ENCODE measurements at regions not wholly inside any gene's neighbourhood (a gene's known extent, or its start where the extent isn't known, plus 50 kb on each side); places are given as distances from the start of the nearest gene placed in this dataset.

DNA sequence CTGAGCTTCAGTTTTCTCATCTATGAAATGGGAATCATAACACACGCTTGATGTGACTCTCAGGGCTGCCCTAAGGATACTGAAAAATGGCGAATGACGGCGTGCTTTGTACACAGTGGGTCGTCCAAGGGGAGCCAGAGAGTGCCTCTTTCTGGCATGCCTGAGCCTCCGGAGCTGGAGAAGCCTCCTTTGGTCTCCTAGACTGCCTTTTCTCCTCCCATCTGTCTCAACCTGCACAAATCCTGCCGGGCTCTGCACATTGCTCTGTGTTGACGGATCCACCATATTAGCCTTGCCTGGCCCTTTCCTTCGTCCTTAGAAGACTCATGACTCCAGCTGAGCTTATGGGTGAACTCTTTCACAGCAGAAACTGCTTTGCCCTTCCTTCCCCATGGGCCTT is 220.9 kb downstream of the TSHZ3 start:
- TF ChIP-seq, protein P1, sequence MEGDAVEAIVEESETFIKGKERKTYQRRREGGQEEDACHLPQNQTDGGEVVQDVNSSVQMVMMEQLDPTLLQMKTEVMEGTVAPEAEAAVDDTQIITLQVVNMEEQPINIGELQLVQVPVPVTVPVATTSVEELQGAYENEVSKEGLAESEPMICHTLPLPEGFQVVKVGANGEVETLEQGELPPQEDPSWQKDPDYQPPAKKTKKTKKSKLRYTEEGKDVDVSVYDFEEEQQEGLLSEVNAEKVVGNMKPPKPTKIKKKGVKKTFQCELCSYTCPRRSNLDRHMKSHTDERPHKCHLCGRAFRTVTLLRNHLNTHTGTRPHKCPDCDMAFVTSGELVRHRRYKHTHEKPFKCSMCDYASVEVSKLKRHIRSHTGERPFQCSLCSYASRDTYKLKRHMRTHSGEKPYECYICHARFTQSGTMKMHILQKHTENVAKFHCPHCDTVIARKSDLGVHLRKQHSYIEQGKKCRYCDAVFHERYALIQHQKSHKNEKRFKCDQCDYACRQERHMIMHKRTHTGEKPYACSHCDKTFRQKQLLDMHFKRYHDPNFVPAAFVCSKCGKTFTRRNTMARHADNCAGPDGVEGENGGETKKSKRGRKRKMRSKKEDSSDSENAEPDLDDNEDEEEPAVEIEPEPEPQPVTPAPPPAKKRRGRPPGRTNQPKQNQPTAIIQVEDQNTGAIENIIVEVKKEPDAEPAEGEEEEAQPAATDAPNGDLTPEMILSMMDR (IDR thresholded peaks at IDR 0.05): no peak
- TF ChIP-seq POLR2A (IDR thresholded peaks at IDR 0.05) (no peak), EP300 (IDR thresholded peaks at IDR 0.05) (no peak), POLR2AphosphoS5 (IDR thresholded peaks at IDR 0.05) (no peak)
